G401.6 (cell line): ENCODE measurements at regions not wholly inside any gene's neighbourhood (a gene's known extent, or its start where the extent isn't known, plus 50 kb on each side); places are given as distances from the start of the nearest gene placed in this dataset.
"Not testable (repeated sequence)": the region's sequence is repeated elsewhere in the genome, so short reads cannot be mapped to it uniquely, and the experiment has no call there.

Experiments used
- FAIRE-seq: peaks from 2 replicates; lab custom pipeline; 2012; peaks lifted over from hg19 to GRCh38; lab: Jason Lieb, UNC

DNA sequence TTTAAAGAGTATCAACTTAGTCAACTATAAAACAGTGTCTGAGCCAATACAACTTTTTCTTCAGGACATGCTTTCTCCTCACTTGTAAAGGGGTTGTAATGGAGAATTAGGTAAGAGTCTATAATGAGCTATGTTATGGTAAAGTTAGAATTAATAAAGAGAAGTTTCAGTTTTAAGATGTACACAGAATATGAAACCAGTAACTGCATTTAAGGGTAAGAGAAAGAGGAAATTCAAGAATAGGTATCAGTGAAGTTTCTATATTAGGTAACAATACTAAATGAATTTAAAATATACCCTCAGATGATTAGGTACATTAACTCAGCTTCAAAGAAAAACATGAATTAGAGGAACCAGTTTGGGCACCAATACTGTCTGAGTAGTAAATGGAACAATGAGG, 1444.3 kb upstream of the ADGRB3 start:
- FAIRE-seq = no peak

DNA sequence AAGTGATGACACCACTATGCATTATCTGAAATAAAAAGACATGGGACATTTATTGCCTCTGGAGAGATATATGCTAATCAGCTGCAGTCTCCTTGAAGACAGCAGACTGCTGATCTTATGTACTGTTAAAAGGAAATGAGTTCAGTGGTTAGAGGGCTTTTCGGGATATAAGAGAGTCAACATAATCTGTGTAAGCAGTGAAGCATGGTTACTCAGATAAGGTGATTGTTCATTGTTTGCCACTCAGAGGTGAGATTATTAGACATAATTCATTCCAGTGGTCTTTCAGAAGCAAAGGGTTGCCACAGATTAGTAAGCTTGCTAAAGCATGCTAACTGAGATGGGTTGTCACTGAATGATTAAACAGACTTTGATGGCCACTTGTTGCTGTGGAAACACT, 1450.7 kb upstream of the ADGRB3 start:
- no peak for FAIRE-seq

- FAIRE-seq = no peak
Observed at GRCh38 chr6:67175101-67175500, 1460.0 kb upstream of the ADGRB3 start.

DNA sequence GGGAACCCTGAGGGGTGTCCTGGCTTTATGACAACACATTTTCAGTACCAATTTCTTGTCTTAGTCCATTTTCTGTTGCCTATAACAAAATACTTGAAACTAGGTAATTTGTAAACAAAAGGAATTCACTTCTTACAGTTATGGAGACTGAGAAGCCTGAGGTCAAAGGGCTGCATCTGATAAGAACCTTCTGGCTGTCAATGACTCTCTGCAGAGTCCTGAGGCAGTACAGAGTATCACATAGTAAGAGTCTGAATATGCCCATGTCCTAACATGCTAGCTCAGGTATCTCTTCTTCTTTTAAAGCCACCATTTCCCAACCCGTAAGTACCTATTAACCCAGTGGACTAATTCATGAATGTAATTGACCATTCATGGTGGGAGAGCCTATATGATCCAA, 1458.6 kb upstream of the EYS start:
- no peak for FAIRE-seq

DNA sequence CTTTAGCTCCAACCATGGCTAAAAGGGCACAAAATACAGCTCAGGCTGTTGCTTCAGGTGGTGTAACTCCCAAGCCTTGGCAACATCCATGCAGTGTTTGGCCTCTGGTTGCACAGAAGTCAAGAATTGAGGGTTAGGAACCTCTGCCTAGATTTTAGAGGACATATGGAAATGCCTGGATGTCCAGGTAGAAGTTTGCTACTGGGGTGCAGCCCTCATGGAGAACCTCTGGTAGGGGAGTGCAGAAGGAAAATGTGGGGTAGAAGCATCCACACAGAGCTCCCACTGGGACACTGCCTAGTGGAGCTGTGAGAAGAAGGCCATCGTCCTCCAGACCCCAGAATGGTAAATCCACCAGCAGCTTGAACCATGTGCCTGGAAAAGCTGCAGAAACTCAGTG, 1453.8 kb upstream of the EYS start:
- FAIRE-seq = no peak

DNA sequence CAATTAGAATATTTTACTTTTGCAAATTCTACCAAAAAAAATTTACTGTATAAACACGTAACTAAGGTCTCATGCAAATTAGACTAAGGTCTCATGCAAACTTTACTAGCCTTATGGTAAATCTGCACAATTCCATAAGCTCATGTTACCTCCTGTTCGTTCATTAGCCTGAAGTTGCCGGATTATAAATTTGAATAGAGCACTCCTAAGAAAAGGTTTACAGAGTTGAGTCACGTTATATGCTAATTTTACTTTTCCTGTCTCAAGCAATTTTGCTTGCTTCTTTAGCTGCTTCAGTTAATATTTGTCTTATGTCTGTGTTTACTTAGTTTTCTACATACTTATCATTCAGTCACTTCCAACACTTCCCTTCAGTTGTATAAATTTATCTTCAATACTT, 1434.0 kb upstream of the EYS start:
- no peak for FAIRE-seq

GRCh38 chr6:67133973-67134372, 1426.9 kb upstream of the EYS start:
- no peak for FAIRE-seq

DNA sequence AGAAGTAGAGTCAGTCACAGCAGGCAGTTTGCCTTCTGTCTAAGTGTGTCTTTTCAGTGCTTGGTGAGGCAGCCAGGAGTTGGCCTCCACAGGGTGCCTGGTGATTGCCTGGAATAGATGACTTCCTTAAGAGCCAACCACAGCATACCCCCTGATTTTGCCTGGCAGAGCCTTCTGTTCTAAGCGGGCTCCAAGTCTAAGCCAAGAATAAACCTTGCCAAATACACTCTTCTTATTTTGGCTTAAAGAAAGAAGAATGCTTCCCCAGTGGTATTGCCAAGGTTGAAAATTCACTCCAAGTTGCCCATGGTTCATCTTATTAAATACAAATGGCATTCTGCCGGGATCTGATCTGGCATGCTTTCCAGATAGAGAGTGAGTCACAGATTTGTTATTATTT, 1424.8 kb upstream of the EYS start:
- FAIRE-seq = no peak

DNA sequence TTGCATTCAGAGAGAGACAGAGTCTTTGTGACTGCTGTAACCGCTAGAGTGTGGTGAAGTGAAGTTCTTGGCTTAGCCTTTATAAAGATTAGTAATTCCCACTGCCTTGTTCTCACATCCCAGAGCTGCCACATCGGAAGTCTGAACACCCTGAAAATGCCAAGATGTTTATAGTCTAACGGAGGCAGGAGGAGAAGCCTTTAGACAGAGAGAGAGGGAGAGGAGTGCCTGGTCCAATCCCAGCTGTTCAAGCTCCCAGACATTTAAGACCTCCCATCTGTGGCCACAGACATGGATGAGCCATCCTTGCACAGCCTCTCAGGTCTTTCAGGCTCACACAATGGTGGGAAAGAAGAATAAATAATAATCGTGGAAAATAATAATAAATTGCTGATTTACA, 1422.8 kb upstream of the EYS start:
- no peak for FAIRE-seq

DNA sequence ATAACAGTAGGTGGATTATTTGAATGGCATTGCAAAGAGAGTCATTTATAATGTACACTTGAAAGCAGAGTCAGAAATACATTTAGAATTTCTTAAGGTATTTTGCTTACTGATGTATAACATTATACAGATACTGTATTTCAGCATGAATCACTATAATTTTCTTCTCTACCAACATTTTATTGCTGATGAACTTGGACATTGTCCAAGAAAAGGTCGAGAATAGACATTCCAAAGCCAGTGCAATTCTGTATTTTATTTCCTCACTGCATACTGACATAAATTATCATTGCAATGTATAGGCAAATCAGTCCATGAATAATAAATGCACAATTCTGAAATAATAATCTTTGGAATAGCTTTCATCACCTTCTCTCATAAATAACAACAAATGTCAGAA, 1420.0 kb upstream of the EYS start:
- no peak for FAIRE-seq

GRCh38 chr6:67121115-67121514, 1414.1 kb upstream of the EYS start:
- no peak for FAIRE-seq

DNA sequence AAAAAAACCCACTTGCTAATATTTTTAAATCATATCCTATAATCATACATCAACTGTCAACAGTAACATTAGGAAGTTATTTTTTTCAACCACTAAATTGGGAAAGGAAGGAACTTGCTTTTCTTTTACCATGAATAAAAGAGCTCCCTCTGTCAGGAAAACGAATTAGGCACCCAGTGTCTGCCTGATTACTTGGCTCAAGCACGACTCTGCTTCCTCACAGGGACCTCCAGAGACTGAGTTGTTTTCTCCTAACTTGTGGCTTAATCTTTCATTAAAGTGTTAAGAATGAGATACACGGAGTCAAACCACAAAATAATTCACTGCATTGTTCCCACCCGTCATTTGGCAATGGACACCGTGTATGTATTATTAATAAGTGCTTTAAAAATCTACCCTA, 1405.1 kb upstream of the EYS start:
- FAIRE-seq = no peak

GRCh38 chr6:67102743-67103142, 1395.7 kb upstream of the EYS start:
- peak; percentile 91 for FAIRE-seq

DNA sequence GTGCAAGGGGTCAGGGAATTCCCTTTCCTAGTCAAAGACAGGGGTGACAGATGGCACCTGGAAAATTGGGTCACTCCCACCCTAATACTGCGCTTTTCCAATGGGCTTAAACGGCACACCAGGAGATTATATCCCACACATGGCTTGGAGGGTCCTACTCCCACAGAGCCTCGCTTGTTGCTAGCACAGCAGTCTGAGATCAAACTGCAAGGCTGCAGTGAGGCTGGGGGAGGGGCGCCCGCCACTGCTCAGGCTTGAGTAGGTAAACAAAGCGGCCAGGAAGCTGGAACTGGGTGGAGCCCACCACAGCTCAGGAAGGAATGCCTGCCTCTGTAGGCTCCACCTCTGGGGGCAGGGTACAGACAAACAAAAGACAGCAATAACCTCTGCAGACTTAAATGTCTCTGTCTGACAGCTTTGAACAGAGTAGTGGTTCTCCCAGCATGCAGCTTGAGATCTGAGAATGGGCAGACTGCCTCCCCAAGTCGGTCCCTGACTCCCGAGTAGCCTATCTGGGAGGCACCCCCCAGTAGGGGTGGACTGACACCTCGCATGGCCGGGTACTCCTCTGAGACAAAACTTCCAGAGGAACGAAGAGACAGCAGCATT, 1388.7 kb upstream of the EYS start:
- FAIRE-seq = not testable (repeated sequence)

GRCh38 chr6:67094431-67094946, 1387.5 kb upstream of the EYS start:
- no peak for FAIRE-seq

GRCh38 chr6:67073938-67074337, 1366.9 kb upstream of the EYS start:
- no peak for FAIRE-seq

- FAIRE-seq = no peak
Observed at GRCh38 chr6:67068781-67069180, 1361.8 kb upstream of the EYS start.

- no peak for FAIRE-seq
Observed at GRCh38 chr6:67064323-67064722, 1357.3 kb upstream of the EYS start.

GRCh38 chr6:67047996-67048395, 1341.0 kb upstream of the EYS start:
- no peak for FAIRE-seq

- FAIRE-seq = no peak
Observed at GRCh38 chr6:67045076-67045475, 1338.0 kb upstream of the EYS start.

DNA sequence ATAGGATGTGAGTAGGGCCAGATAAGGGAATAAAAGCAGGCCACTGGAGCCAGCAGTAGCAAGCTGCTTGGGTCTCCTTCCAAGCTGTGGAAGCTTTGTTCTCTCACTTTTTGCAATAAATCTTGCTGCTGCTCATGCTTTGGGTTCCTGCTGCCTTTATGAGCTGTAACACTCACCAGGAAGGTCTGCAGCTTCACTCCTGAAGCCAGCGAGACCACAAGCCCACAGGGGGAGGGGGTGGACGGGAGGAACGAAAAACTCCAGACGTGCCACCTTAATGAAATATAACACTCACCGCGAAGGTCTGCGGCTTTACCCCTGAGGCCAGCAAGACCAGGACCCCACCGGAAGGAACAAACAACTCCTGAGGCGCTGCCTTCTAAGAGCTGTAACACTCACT, 1324.4 kb upstream of the EYS start:
- no peak for FAIRE-seq

- FAIRE-seq = no peak
Observed at GRCh38 chr6:67030861-67031260, 1323.8 kb upstream of the EYS start.

DNA sequence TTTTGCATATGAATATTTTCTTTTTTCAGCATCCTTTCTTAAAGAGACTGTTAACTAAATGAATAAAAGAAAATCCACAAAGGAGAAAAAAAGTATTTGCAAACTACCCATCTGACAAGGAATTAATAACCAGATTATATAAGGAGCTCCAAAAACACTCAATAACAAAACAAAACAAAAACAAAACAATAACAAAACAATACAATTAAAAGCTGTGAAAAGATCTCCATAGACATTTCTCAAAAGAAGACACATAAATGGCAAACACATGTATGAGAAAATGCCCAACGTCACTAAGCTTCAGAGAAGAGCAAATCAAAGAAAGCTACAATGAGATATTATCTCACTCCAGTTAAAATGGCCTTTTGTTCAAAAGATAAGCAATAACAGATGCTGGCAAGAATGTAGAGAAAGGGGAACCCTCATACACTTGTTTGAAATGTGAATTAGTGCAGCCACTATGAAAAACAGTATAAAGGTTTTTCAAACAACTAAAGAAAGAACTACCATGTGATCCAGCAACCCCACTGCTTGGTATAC, 1310.0 kb upstream of the EYS start:
- FAIRE-seq = no peak

DNA sequence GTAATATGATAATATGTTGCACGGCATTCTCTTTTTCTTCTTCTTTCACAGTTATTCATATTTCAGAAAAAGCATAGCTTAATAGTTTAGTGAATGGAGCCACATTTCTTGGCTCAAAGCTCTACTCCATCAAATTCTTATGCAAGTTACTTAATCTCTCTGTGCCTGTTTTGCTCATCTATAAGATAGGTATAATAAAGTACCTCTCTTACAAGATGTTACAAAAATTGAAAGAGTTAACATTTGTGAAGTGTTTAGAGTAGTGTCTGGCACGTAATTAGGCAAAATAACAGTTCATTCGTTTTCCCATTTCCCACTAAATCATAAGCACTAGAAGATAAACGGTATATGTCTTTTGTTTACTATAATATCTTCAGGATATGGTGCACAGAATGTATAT, 1304.4 kb upstream of the EYS start:
- FAIRE-seq = no peak

- no peak for FAIRE-seq
Observed at GRCh38 chr6:67009818-67010217, 1302.8 kb upstream of the EYS start.
